SK-N-SH treated with all-trans-retinoic acid at 6 μM for 48 hours (cell line): ENCODE measurements at regions not wholly inside any gene's neighbourhood (a gene's known extent, or its start where the extent isn't known, plus 50 kb on each side); places are given as distances from the start of the nearest gene placed in this dataset.

ENCODE experiments used
- ATAC-seq: fragments of 200-7000 bp; cut with Tn5 transposase; 3 replicates; pipeline ENCODE4 v1.9.1; 2020; ENCODE audit warnings: mild to moderate bottlenecking, moderate library complexity
- ARNTL ChIP-seq: fragments of 450-650 bp; formaldehyde crosslinking; IDR thresholded peaks from 2 replicates; pipeline ENCODE4 v1.5.0; 2020; ENCODE audit warnings: low read depth, mild to moderate bottlenecking, moderate library complexity, borderline replicate concordance
- BACH2 ChIP-seq: fragments of 250-450 bp; sonication (Bioruptor Pico); IDR thresholded peaks from 2 replicates; pipeline ENCODE4 v1.9.0; 2021; ENCODE audit warnings: mild to moderate bottlenecking, borderline replicate concordance
- CSDC2 ChIP-seq: fragments of 250-450 bp; sonication (Bioruptor Pico); IDR thresholded peaks from 2 replicates; pipeline ENCODE4 v1.5.0; 2020; ENCODE audit warnings: mild to moderate bottlenecking, moderate library complexity
- ESRRG ChIP-seq: fragments of 250-450 bp; sonication (Bioruptor Pico); IDR thresholded peaks from 2 replicates; pipeline ENCODE4 v1.6.1; 2021; ENCODE audit warnings: mild to moderate bottlenecking
- GLIS3 ChIP-seq: fragments of 250-450 bp; sonication (Bioruptor Pico); IDR thresholded peaks from 2 replicates; pipeline ENCODE4 v1.5.0; 2020; ENCODE audit warnings: mild to moderate bottlenecking, moderate library complexity
- ISL1 ChIP-seq: fragments of 250-450 bp; sonication (Bioruptor Pico); IDR thresholded peaks from 2 replicates; pipeline ENCODE4 v2.1.2; 2022; ENCODE audit warnings: mild to moderate bottlenecking, moderate library complexity
- OSR1 ChIP-seq: fragments of 250-450 bp; sonication (Bioruptor Pico); IDR thresholded peaks from 2 replicates; pipeline ENCODE4 v1.8.0; 2022; ENCODE audit warnings: moderate library complexity, mild to moderate bottlenecking, inconsistent platforms
- PPARA ChIP-seq: fragments of 250-450 bp; sonication (Bioruptor Pico); IDR thresholded peaks from 2 replicates; pipeline ENCODE4 v1.5.0; 2020; ENCODE audit warnings: mild to moderate bottlenecking, borderline replicate concordance
- SNAI2 ChIP-seq: fragments of 250-450 bp; sonication (Bioruptor Pico); IDR thresholded peaks from 2 replicates; pipeline ENCODE4 v1.5.0; 2020; ENCODE audit warnings: mild to moderate bottlenecking, moderate library complexity
- TCF4 ChIP-seq: fragments of 250-450 bp; sonication (Bioruptor Pico); IDR thresholded peaks from 2 replicates; pipeline ENCODE4 v1.8.0; 2021; ENCODE audit warnings: mild to moderate bottlenecking, moderate library complexity, borderline replicate concordance
- TOX ChIP-seq: fragments of 250-450 bp; sonication (Bioruptor Pico); IDR thresholded peaks from 2 replicates; pipeline ENCODE4 v1.8.0; 2021; ENCODE audit warnings: mild to moderate bottlenecking, moderate library complexity, borderline replicate concordance
- ZFP3 ChIP-seq: fragments of 250-450 bp; sonication (Bioruptor Pico); IDR thresholded peaks from 2 replicates; pipeline ENCODE4 v1.5.0; 2020; ENCODE audit warnings: mild to moderate bottlenecking, moderate library complexity
- ZFP30 ChIP-seq: fragments of 450-650 bp; formaldehyde crosslinking; IDR thresholded peaks from 2 replicates; pipeline ENCODE4 v1.5.0; 2022; ENCODE audit warnings: mild to moderate bottlenecking, moderate library complexity
- ZNF565 ChIP-seq: fragments of 450-650 bp; formaldehyde crosslinking; conservative IDR thresholded peaks from 2 replicates; pipeline ENCODE4 v1.5.0; 2020; ENCODE audit warnings: low read depth, mild to moderate bottlenecking, moderate library complexity
- TF ChIP-seq, protein P1 (sequence below): fragments of 250-450 bp; sonication (Bioruptor Pico); IDR thresholded peaks from 2 replicates; pipeline ENCODE4 v1.8.0; 2020; ENCODE audit warnings: mild to moderate bottlenecking, moderate library complexity, borderline replicate concordance
- TF ChIP-seq, protein P2 (sequence below): fragments of 250-450 bp; sonication (Bioruptor Pico); IDR thresholded peaks from 2 replicates; pipeline ENCODE4 v1.5.1; 2020; ENCODE audit warnings: low read depth, mild to moderate bottlenecking, moderate library complexity
- TF ChIP-seq, protein P3 (sequence below): fragments of 250-450 bp; sonication (Bioruptor Pico); IDR thresholded peaks from 2 replicates; pipeline ENCODE4 v1.5.1; 2021; ENCODE audit warnings: mild to moderate bottlenecking, moderate library complexity
- TF ChIP-seq, protein P4 (sequence below): fragments of 250-450 bp; sonication (Bioruptor Pico); IDR thresholded peaks from 2 replicates; pipeline ENCODE4 v1.8.0; 2021; ENCODE audit warnings: low read depth, mild to moderate bottlenecking, moderate library complexity, borderline replicate concordance

DNA sequence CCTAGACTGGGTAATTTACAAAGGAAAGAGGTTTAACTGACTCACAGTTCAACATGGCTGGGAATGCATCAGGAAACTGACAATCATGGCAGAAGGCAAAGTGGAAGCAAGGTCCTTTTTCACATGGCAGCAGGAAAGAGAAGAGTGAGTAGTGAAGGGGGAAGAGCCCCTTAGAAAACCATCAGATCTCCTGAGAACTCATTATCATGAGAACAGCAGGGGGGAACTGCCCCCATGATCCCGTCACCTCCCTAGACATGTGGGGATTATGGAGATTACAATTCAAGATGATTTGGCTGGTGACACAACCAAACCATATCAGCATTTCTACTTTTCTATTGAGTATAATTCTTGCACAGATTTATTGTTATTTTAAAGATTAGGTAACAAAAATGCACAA lies 822.1 kb upstream of the FLRT2 start (continued):
- TF ChIP-seq, protein P1, sequence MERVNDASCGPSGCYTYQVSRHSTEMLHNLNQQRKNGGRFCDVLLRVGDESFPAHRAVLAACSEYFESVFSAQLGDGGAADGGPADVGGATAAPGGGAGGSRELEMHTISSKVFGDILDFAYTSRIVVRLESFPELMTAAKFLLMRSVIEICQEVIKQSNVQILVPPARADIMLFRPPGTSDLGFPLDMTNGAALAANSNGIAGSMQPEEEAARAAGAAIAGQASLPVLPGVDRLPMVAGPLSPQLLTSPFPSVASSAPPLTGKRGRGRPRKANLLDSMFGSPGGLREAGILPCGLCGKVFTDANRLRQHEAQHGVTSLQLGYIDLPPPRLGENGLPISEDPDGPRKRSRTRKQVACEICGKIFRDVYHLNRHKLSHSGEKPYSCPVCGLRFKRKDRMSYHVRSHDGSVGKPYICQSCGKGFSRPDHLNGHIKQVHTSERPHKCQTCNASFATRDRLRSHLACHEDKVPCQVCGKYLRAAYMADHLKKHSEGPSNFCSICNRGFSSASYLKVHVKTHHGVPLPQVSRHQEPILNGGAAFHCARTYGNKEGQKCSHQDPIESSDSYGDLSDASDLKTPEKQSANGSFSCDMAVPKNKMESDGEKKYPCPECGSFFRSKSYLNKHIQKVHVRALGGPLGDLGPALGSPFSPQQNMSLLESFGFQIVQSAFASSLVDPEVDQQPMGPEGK (CRISPR knock-in tag) = no peak
- TF ChIP-seq ARNTL (CRISPR knock-in tag) = no peak
- TF ChIP-seq, protein P2, sequence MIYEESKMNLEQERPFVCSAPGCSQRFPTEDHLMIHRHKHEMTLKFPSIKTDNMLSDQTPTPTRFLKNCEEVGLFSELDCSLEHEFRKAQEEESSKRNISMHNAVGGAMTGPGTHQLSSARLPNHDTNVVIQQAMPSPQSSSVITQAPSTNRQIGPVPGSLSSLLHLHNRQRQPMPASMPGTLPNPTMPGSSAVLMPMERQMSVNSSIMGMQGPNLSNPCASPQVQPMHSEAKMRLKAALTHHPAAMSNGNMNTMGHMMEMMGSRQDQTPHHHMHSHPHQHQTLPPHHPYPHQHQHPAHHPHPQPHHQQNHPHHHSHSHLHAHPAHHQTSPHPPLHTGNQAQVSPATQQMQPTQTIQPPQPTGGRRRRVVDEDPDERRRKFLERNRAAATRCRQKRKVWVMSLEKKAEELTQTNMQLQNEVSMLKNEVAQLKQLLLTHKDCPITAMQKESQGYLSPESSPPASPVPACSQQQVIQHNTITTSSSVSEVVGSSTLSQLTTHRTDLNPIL (CRISPR knock-in tag) = no peak
- no peak for TF ChIP-seq ESRRG (CRISPR knock-in tag)
- TF ChIP-seq, all 23 proteins: peak for 0

DNA sequence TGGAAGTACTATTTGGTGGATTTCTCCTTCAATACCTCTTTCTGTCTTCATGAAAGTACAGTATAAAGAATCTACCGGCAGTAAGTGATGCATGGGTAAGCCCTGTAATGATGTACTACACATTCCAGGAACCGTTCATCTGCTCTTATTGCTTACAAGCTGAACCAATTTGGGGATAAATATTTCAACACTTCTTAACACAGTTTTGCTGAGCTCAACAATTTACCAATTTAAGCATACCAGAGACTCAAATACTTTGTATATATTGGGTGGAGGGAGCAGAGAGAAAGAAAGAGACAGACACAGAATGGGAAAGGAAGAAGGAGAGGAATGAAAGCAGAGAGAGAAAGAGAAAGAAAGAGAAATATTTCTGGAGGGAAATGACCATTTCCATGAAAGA lies 821.1 kb upstream of the FLRT2 start:
- no peak for ATAC-seq
- no peak for TF ChIP-seq ZFP30
- TF ChIP-seq PPARA (CRISPR knock-in tag) = no peak
- TF ChIP-seq, protein P3, sequence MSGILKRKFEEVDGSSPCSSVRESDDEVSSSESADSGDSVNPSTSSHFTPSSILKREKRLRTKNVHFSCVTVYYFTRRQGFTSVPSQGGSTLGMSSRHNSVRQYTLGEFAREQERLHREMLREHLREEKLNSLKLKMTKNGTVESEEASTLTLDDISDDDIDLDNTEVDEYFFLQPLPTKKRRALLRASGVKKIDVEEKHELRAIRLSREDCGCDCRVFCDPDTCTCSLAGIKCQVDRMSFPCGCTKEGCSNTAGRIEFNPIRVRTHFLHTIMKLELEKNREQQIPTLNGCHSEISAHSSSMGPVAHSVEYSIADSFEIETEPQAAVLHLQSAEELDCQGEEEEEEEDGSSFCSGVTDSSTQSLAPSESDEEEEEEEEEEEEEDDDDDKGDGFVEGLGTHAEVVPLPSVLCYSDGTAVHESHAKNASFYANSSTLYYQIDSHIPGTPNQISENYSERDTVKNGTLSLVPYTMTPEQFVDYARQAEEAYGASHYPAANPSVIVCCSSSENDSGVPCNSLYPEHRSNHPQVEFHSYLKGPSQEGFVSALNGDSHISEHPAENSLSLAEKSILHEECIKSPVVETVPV = no peak
- no peak for TF ChIP-seq ESRRG (CRISPR knock-in tag)
- no peak for TF ChIP-seq SNAI2 (CRISPR knock-in tag)
- no peak for TF ChIP-seq ISL1 (CRISPR knock-in tag)
- no peak for TF ChIP-seq OSR1
- no peak for TF ChIP-seq BACH2 (CRISPR knock-in tag)
- no peak for TF ChIP-seq ZNF565
- no peak for TF ChIP-seq TOX
- no peak for TF ChIP-seq ZFP3 (CRISPR knock-in tag)
- no peak for TF ChIP-seq TCF4
- TF ChIP-seq GLIS3 (CRISPR knock-in tag) = no peak
- TF ChIP-seq, protein P1 (CRISPR knock-in tag) = no peak
- TF ChIP-seq, protein P2 (CRISPR knock-in tag) = no peak

DNA sequence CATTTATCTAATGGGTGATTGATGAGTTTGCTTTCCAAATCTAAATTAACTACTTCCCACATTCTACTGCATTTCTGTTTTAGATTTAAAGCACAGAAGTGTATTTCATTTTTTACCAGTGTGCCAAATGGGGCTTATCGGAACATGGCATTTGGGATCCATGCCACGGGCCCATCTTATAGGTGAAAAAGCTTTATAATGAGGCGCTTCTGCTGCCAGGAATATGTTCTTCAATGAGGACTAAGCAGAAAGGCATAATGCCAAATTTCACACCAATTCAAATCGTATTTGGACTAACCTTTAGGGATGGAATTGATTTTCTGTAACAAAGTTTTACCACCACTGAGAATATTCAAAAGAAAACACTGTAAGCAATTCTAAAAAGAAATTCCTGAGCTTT lies 803.5 kb upstream of the FLRT2 start:
- TF ChIP-seq PPARA (CRISPR knock-in tag) (no peak), GLIS3 (CRISPR knock-in tag) (no peak)
- no peak for ATAC-seq

DNA sequence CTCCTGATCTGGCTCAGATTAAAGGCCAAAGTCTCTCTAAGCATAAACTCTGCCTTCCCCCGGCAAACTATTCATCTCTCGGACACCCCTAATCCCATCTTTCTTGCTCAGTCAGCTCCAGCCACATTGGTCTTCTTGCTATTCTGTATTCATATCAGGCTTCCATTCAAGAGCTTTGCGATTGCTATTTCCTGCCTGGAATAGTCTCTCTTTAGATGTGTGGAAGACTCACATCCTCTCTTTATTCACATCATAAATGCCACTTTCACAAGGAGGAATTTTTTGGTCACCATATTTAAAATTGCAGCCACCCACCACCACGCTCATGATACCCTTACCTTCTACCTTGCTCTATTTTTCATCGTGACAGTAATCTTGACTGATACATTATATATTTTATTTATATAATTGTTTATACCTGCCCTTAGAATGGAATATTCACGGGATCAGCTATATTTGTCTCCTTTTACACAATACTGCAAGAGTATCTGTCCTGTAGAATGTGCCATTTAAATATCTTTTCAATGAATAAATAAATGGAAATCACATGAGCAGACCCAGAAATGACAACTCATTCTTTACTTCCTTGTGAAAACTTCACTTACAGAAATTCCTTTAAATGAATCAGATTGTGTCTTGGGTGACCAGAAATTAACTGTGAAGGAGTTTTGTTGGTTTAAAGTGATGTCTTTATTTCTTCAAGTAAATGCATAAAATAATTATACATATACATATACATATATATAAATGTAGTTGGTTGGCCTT lies 780.6 kb upstream of the FLRT2 start:
- ATAC-seq = no peak
- TF ChIP-seq ZFP3 (CRISPR knock-in tag) (no peak), CSDC2 (CRISPR knock-in tag) (no peak), ESRRG (CRISPR knock-in tag) (no peak), TOX (no peak), ARNTL (CRISPR knock-in tag) (no peak), SNAI2 (CRISPR knock-in tag) (no peak), ISL1 (CRISPR knock-in tag) (no peak), GLIS3 (CRISPR knock-in tag) (no peak), PPARA (CRISPR knock-in tag) (no peak), ZFP30 (no peak)
- TF ChIP-seq, protein P4, sequence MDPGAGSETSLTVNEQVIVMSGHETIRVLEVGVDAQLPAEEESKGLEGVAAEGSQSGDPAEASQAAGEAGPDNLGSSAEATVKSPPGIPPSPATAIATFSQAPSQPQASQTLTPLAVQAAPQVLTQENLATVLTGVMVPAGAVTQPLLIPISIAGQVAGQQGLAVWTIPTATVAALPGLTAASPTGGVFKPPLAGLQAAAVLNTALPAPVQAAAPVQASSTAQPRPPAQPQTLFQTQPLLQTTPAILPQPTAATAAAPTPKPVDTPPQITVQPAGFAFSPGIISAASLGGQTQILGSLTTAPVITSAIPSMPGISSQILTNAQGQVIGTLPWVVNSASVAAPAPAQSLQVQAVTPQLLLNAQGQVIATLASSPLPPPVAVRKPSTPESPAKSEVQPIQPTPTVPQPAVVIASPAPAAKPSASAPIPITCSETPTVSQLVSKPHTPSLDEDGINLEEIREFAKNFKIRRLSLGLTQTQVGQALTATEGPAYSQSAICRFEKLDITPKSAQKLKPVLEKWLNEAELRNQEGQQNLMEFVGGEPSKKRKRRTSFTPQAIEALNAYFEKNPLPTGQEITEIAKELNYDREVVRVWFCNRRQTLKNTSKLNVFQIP (CRISPR knock-in tag) = no peak
- TF ChIP-seq, protein P3 = no peak
- TF ChIP-seq, protein P1 (CRISPR knock-in tag) = no peak
- TF ChIP-seq, protein P2 (CRISPR knock-in tag) = no peak
